Hematopoietic multipotent progenitor cell treated with erythropoietin and hydrocortisone succinate and interleukin-3 and kit ligand, for 4 days (in vitro differentiated cells): ENCODE measurements at regions not wholly inside any gene's neighbourhood (a gene's known extent, or its start where the extent isn't known, plus 50 kb on each side); places are given as distances from the start of the nearest gene placed in this dataset.

ENCODE experiments used
- DNase-seq: peaks from one replicate; pipeline ENCODE4 v3.0.0-alpha.2; 2015

DNA sequence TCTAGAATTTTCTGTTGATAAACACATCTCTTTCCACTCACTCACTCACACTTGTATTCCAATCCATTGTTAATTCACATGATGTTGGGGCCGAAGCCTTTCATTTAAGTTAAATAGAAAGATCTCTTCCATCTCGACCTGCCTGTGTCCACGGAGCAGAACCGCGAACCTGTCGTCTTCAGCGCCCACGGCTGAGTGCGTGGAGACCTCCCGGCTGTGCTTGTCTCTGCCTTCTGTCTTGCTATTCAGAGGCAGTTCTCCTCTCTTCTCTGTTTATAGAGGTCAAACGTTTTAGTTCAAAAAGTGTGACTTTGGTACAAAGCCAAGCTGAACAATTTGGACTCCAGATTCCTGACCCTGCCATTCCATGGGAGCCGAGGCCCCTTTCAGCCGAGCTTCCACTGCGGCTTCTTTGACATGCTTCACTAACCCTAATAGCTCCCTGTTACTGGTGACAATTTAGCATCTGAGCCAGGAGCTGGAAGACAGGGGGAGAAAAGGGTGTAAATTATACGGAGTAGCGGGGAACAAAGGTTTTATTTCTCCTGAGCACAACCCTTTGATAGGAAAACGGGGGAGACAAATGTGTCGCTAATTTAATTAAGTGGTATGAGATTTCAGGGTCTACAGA lies 314.4 kb upstream of the IRX4 start:
- DNase-seq: no peak

DNA sequence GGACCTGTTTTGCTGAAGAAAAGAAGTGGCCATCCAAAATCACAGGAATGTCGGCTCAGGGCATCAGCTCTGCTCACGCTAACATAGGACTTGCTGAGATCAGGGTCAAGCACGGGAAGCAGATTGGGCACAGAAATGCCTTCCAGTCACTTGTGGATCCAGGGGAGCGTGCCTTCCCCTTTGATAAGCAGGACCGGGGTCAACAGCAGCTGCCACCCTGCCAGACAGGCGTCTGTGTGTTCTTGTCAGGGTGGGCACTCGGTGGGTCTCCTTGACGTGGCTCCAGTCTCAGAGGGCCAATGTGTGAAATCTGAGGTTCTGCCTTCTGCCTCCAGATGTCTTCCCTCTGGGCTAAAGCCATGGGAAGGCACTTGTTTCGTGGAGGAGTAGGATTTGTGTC lies 313.7 kb upstream of the IRX4 start:
- DNase-seq: no peak

DNA sequence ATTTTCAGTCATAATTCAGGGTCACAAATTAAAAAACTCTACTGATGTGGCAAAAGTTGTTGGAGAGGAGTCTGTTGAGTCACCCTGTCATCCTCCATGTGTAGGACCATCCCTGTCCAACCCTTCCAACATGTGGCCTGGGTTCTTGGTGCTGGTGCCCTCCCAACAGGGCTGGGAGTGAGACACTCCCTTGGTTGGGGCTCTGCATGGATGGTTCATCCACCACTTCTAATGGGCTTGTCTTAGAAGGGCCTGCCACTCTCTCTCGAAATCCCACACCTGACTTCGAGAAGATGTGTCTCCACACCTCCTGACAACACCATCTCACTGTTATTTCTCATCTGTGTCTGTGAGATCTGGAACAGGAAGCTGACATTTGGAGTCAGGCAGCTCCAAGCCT lies 312.2 kb upstream of the IRX4 start:
- DNase-seq: no peak

DNA sequence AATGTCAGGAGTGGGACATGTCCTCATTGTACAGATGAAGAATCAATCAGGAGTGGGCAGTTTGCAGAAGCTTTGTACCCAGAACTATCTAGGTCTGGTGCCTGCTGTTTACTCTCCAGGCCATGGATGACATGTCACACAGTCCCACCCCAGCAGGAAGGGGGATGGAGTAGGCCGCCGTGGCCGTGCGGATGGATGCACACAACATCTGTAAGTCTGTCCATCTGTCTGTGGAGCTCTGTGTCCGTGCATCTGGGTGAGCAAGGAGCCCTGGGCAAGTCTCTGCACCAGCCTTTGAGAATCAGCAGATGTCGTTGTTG lies 311.5 kb upstream of the IRX4 start:
- DNase-seq: no peak

DNA sequence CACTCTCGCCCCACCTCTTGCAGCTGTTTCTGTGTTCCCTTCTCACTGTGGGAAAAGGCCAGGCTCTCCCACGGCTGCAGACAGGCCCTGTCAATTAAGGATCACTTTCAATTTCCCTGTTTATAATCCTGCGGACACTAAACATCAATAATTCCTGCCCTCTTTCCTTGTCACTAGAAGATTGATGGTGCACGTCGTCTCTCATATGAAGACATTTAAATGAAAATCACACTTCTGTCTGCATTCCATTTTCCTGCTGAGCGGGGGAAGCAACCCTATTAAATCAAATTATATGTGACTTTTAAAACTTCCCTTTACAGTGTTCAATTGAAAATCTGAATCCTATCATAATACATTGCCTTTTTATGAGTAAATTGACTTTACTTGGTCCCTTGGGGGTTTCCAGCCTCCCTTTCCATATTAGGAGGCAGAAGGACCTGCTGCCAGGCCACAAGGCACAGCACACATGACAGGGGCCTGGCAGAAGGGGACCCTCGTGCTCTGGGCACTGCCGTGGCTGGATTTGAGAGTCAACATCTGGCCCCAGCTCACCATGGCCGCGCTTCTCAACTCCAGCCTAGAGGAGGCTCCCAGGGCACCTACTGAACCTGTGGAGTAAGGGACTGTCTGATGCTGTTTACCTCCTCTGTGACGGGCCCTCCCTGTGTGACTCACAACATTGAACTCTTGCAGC lies 311.0 kb upstream of the IRX4 start:
- DNase-seq: no peak

DNA sequence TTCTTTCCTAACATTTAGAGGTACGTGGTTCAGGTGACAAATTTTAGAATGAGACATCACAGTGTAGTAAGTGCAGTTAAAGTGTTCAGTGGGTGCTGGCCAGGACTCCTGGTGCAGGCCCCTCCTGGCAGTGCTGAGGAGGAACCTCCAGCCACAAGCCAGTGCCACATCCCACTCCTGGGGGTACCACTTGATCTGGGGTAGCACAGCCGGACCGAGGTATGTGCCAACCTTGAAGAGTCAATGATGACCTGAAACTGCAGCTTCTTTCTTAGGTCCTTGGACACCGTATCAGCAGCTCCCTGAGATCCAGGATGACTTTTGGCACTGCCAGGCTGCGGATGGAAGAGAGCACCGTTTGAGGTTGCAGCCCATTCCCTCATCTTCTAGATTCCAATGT lies 310.4 kb upstream of the IRX4 start:
- no peak for DNase-seq

DNA sequence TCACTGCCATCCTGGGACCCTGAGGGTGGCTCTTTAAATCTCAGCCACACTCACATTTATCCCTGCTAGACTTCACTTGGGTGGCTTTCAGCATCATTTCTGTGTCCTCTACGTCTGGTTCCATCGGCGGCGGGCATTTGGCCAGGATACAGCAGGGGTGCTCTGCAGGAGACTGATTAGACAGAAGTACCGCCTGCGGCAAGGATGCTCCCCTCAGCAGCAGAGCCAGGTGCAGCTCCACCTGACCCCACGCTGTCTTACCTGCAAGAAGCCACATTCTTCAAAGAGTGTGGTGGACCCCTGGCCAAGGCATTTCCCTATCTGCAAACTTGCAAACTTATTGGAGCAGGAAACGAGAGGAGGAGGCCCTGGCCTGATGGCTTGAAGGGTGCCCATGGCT lies 309.8 kb upstream of the IRX4 start:
- DNase-seq: no peak

DNA sequence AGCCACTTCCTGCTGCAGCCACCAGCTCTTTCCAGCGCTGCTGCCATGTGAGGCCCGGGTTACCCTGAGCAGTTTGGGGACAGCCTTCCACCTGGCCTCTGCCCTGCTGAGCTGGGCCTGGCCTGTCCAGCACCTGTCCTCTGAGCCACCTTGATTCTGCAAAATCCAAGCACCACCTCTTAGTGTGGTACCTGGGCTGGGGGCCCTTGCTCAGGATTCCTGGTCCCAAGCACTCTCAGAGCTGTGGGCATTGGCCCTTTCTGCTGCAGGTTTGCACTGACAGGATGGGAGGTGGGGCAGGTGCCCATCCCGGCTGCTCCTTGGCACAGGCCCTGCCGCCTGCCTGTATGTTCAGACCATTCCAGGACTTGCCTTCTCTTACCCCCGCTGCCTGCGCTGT lies 309.2 kb upstream of the IRX4 start:
- no peak for DNase-seq

DNA sequence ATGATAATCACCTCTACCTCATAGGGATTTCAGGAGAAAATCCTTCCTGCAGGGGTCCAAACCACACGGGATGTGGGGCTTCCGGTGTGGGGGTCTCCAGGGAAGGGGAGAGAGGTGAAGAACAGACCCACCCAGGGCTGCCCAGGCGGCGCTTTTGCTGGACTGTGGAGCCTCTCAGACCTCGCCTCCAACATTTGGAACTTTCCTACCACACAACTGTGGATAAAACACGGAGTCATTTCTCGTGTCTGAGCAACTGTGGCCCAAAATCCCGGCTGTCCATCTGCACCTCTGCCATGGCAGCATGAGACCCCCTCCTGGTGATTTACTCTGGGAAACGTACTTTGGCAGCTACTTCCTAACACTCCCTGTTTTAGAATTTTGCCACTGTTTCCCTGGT lies 307.8 kb upstream of the IRX4 start:
- no peak for DNase-seq

DNA sequence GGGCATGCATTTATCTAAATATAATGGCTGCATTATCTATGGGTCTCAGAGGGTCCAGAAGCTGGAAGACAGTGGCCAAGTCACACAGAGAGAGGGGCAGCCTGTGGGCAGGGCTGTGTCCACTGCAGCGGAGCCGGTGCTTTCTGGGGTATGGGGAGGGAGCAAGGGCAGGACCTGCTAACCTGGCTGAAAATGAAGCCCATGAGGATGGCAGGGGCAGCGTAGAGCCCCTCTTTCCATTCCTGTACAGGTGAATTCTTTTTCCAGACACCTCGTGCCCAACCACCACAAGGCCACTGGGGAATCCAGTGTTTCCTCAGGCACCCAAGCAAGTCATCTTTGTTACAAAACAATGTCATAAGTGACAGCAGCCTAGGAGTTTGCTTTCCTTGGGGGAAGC lies 305.9 kb upstream of the IRX4 start:
- DNase-seq: no peak

DNA sequence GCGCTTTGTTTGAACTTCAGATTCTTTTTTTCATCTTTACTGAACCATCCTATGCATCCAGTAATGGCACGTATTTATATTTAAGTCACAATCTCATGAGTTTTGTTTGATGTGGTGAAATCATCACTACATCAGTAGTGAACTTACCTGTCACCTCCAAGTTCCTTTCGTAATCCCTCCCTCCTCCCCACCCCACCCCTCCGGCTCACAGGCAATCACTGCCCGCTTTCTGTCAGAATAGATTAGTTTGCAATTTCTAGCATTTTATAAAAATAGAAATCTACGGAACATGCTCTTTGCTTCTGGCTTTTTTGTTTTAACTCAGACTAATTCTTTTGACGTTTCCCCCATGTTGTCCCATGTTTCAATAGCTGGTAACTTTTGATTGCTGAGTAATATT lies 305.4 kb upstream of the IRX4 start:
- no peak for DNase-seq

DNA sequence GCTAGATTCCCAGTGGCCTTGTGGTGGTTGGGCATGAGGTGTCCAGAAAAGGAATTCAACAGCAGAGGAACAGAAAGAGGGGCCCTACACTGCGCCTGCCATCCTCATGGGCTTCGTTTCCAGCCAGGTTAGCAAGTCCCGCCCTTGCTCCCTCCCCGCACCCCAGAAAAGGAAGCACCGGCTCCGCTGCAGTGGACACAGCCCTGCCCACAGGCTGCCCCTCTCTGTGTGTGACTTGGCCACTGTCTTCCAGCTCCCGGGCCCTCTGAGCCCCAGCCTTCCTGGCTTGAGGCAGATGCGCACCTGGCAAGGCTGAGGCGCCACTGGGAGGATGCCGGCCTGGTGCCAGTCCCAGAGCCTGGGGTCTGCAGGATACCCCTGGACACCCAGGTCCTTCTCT lies 305.0 kb upstream of the IRX4 start:
- DNase-seq: no peak

DNA sequence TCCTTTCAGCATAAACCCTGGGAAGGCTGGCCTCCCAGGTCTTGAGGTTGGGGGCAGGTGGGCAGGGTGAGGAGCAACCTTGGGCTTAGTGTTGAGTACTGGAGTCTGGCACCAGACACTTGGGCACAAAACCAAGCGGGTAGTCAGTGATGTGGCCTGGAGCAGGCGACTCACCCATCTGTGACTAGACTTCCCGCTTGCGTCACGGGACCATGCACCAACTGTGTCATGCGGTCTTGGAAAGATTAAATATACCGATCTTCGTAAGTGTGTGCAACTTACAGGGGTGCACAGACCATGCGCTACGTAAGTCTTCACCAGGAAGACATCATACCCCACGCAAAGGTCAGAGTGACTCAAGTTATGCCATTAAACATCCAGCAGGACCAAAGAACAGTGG lies 304.4 kb upstream of the IRX4 start:
- DNase-seq: no peak

DNA sequence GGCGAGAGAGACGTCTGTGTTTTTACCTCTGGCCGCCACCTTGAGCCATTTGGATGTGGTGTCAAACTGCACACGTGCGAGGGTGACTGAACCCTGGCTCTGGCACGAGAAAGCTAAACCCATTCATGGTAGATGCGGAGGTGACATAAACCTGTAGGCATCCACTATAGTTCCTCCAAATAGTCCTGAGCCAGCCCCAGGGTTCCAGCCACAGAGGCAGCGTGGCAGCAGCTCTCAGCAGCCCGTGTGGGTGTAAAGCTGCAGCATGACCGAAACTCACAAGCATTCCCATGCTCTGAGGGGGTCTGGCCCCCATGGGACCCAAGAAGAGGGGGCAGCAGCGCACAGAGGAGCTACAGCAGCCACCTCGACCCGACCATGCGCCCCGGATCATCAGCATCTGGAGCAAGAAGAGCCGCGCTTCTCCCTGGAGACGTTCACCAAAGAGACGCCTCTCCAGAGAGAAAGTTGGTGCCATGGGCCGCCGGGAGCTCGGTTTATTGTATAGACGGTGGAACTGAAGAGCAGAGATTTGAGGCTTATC lies 303.8 kb upstream of the IRX4 start:
- DNase-seq: no peak

DNA sequence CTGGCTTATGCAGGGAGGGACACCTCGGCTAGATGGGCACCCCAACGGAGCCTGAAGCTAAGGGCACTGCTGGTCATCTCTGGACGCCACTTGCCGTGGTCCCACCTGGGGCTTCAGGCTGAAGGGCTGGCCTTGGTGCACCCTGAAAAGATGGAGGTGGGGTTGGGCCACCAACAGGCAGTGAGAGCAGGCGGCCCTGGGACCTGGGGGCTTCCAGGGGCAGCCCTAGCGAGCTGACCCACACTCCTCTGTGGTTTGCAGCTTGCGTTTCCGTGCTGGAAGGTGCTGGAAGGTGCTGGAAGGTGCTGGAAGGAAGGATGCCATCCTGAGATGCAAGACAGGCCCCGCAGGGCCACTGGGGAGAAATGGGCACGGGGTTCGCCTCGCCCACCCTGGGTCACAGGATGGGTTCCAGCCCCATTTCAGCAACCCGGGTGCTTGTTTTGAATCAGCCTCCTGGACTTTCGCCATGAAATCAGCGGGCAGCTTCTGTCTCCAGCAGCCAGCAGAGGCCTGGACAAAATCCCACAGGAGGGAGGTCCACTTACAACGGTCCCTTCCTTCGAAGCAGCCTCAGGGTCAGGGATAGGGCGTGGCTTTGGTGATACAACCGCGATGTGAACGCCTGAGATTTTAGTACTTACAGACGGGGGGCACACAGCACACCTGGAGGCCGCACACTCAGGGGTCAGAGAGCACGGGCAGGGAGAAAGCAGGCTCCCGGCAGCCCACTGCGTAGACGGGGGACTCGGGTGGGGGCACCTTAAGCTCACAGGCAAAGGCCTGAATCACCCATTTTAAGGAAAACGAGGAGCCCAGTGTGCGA lies 303.1 kb upstream of the IRX4 start:
- no peak for DNase-seq

DNA sequence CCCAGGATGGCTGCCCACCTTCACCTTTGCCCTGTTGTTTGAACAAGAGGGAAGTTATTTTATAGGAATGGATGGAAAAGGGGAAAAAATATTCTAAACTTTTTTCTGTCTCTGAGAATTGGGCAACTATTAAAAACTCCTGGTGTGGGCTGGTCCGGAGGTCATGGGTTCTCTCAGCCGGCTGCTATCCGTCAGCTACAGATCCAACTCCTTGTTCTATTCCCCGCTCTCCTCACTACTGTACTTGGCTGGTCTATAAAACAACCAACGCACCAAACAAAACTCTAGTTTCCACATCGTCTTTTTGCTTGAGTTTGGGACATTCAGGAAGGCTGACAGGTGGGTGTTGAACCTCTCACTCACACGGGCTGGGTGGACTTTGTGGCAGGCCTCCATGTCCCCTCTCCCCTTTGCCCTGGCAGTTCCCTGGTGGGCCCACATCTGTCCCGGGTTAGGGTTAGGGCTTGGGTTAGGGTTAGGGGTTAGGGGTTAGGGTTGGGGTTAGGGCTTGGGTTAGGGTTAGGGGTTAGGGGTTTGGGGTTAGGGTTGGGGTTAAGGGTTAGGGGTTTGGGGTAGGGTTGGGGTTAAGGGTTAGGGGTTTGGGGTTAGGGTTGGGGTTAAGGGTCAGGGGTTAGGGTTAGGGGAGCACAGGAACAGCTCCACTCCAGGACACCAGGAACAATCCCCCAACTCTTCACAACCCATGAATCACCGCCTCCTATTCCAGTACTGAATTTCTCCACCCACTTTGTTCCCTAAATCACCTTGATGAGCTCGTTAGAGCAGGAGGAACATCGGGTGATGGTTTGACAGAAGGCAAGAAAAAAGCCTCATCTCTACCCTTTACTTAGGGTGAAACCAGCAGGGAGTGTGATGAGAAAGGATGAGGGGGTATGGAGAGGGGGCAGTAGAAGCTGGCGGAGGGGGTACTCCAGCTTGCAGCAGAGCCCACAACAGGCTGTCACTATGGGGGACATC lies 302.1 kb upstream of the IRX4 start:
- no peak for DNase-seq

DNA sequence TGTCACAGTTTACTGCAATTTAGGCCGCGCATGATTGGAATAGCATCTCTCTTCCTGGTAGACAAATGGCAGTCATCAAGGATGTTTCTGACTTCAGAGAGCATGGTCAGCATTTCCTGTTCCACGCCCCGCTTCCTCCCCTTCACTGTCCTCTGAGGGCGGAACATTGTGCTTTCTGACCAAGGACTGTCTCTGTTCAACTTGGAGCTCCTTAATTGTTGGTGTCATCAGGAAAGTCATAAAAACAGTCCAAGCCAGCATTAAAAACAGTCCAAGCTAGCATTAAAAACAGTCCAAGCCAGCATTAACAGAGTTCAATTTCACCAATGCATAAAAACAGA lies 301.3 kb upstream of the IRX4 start:
- DNase-seq: no peak

DNA sequence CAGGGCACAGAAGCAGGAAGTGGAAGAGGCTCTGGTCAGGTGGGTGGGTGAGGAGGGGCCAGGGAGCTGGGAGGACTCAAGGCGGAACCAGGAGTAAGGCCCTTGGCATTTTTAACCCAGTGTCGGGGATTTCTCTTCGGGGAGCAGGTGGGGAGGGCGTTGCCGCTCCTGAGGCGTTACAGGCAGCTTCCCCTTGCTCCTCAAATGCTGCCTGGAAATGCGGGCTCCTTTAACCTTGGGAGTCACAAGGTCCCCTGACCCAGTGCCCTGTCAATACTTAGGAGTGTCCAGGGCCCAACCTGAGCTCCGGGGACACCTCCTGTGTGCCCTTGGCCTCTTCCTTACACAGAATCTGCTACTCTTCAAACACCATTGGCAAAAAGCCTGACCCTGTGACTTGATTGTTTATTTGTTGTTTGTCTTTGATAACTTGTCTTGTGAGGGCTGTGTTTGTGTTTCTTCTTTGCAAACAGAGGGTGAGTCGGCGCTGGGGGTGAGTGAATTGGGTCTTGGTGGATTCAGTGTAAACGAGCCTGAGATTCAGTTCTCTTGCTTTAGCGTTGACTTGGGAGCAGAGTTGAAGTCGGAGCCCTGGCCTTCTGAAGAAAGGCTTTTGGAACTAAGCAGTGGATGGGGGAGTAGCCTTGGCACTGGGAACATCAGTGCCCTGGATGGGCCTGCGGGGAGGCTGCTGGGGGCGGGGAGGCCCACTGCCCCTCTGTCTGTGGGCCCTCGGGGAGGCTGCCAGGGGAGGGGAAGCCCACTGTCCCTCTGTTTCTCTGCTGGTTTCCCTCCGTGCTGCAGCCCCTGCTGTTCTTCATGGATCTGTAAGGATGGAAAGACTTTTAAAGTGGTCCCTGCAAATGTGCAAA lies 300.7 kb upstream of the IRX4 start:
- DNase-seq: no peak

DNA sequence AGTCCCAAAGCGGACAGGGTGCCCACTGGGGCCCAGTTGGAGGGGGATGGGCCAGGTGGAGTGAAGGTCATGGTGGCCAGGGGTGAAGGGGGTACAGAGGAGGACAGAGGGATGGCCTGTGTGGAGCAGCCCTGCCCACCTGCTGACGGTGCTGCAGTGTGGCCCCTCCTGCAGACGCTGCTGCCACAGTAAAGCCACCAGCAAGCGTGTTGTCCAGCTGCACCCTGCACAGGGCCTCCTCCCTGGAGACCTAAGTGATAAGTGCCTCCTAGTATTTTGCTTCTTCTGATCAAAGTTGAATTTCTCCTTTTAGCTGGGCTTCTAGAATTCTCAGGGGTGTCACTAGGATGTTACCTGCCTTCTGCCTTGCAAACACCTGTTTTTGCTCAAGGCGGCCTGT lies 299.3 kb upstream of the IRX4 start:
- no peak for DNase-seq

DNA sequence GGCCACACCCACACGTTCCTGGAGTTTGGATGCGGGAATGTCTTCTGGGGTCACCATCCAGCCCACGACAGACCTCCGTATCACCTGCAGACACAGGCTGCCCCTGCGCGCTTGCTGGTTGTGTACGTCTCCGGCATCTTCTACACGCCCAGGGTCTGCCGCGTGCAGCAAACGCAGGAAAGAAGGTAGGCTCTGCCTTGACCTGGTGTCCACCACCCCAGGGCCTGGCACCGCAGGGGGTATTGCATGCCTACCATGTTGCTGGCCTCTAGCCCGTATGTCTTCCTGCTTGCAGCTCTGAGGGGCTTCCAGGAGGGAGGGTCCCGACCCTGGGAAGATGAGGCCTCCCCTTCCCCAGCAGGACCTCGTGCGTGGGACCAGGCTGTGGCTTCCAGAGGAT lies 298.8 kb upstream of the IRX4 start:
- DNase-seq: no peak

DNA sequence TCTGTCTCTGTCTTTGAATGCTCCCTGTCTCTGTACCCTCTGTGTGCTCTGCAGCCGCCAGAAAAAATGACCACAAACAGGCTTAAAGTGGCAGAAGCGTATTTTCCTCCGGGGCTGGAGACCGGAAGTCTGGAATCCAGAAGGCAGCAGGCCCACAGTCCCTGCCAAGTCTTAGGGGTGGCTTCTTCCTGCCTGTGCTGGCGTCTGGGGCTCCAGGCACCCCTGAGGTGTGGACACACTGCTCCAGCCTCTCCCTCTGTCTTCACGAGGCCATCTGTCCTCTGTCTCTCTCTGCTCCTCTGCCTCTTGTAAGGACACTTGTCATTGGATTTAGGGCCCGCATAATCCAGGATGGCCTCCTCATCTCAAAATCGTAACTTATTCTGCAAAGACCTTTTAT lies 298.4 kb upstream of the IRX4 start:
- DNase-seq: no peak

DNA sequence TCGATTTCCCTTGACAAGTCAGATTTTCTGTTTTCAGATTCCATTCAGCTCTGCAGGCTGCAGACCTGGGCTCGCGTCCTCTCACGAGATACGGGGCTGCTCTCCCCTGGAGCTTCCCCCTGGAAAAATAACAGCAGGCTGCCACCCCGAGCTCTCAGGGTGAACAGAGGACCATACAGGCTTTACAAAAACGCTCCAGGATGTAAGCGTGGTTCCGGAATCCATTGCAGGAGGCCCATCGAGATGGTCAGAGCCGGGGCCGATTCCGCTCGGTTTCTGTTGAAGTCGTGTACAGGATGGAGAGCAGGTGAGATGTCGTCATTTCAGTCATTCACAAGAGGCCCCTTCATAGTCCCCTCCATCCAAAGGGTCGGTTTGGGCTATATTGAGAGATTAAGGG lies 297.7 kb upstream of the IRX4 start:
- no peak for DNase-seq
